ENCODE measurements at regions not wholly inside any gene's neighbourhood (a gene's known extent, or its start where the extent isn't known, plus 50 kb on each side); places are given as distances from the start of the nearest gene placed in this dataset.
A peak's percentile ranks its signal among the peaks of the same experiment; 100 is the strongest.
"Not testable (repeated sequence)": the region's sequence is repeated elsewhere in the genome, so short reads cannot be mapped to it uniquely, and the experiment has no call there.

DNA sequence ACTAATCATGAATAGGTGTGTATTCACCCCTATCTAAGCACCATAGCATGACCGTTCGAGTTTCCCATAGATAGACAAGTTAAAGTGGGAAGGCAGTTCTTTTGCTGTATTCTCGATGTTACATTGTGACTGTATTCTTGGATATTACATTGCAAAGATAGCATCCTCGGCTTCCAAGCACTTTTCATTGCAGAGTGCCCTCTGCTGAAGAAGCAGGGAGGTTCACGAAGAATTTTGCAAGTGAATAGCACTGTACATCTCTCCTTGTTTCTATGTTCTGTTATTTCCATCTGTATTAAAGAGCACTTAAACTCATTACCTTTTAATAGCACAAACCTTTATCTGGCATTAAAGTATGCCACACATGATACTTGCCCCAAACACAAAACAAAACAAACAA is 426.7 kb upstream of the ARX start:
- no peak for DNase-seq (ENCODE audit: low spot score)

DNA sequence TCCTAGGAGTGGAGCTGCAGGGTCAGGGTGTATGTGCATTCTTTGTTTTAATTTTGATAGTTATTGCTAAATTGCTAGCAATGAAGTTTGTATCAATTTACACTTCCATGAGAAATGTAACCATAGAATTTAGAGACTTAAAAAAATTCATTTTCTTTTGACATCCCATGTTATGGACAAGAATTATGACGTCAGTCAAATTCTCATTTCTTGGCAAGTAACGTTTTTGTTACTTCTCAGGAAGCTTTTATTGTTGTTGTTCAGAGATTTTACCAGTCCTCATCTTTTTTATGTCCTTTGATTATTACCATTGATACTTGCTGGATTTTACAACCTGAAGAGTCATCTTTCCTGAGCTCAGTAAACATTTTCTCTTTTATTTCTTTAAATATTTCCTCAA is 417.5 kb upstream of the ARX start:
- DNase-seq (ENCODE audit: low spot score): no peak

GRCh38 chrX:25432396-25432795 is 416.6 kb upstream of the ARX start:
- DNase-seq (ENCODE audit: low spot score): no peak

GRCh38 chrX:25427873-25428555 is 412.2 kb upstream of the ARX start:
- peak; percentile 11 for DNase-seq (ENCODE audit: low spot score)

GRCh38 chrX:25404163-25404562 is 388.4 kb upstream of the ARX start:
- not testable (repeated sequence) for DNase-seq (ENCODE audit: low spot score)

GRCh38 chrX:25389266-25389665 is 373.5 kb upstream of the ARX start:
- no peak for DNase-seq (ENCODE audit: low spot score)

GRCh38 chrX:25383196-25383595 is 367.4 kb upstream of the ARX start:
- no peak for DNase-seq (ENCODE audit: low spot score)

DNA sequence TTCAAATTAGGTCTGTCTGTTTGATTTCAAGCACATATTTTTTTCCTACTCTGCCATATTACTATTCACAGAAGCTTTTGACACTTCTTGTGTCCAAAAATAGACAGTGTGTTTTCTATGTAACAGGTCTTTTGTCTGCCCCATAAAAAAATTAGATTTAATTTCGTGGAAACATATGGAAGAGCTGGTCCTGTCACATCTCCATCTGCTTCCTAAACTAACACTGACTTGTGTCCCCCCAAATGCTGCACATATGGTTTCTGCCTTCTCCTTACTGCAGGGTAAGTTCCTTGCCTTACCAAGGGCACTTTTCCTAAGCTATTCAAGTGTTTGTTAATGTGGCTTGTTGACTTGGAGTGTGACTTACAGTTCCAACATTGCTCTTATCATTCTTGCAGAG is 340.7 kb upstream of the ARX start:
- no peak for DNase-seq (ENCODE audit: low spot score)

DNA sequence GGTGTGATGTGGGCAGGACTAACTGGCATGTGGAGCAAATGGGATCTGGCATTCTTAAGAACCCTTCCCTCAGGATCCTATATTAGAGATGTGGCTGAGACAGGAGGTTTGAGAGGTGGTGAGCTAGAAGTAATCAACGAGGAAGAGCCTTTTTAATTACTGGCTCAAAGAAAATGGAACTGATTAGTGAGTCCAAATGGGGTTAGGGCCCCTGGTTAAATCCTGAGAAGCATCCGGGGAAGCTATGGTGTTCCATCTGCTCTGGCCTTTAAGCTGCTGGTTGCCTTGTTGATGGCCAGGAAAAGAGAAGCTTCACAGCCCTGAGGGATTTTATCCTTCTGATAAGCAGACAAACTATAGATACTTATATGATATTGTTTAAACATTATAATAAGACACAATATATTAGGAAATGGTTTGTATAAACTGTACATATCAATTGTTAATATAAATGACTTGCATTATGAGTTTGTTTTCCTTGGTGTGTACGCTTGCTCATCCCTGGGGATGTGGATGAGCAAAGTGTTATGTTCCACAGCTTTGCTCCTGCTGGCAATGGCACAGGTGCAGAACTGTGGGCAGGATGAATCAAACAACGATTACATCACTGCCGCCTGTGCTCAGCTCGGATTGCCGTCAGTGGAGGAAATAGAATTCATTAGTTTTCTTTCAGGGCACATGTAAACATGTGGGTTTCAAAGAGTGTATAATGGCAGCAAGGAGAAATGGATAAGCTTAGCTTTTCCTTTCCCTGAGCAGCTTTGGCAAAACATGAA is 328.6 kb upstream of the ARX start:
- no peak for DNase-seq (ENCODE audit: low spot score)

DNA sequence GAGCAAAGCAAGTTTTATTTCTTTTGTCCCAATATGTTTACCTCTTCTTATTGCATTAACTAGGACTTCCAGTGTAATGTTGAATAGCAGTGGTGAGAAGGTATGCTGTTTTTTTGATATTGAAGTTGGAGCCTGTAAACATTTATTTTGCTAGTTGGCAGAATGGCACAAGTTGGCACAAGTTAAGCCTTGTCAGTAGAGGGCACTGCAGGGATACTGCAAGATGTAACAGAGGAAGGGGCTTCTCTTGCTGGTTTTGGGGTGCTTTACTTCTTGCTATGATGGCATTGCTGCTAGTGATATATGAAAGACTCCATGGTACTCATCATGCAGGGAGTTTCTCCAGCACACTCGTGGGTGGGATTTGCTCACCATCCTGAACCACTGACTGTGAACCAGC is 327.3 kb upstream of the ARX start:
- DNase-seq (ENCODE audit: low spot score): no peak

DNA sequence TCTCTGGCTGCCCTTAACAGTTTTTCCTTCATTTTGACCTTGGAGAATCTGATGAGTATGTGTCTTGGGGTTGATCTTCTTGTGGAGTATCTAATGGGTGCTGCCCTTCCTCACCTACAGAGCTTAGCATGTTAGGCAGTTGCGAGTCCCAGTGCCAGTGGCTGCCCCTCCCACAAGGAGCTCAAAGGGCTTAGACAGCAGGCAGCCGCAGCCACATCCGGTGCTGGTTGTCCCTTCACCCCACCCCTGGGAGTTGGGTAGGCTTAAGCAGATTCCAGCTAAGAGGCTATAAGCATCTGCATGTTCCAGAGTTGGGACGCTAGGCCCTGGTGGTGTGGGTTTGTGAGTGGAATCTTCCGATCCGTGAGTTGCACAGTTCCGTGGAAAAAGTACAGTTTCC is 322.1 kb upstream of the ARX start:
- no peak for DNase-seq (ENCODE audit: low spot score)

DNA sequence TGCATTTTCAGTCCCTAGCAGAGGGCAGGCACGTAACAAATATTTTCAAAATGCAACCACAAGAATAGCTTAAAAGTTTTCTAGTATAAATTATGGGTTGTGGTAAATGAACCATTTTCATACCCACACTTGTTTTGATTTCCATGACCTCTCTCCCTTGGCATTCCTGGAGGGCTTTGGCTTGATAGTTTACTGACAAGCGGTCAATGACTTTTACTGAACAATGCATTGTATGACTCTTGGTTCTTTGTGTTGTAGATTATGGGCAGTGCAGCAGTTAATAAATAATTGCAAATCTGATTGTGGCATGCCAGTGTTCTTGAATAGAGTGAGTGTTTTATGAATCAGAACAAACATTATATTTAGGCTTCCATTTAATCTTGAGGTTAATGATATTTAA is 285.2 kb upstream of the ARX start:
- no peak for DNase-seq (ENCODE audit: low spot score)

DNA sequence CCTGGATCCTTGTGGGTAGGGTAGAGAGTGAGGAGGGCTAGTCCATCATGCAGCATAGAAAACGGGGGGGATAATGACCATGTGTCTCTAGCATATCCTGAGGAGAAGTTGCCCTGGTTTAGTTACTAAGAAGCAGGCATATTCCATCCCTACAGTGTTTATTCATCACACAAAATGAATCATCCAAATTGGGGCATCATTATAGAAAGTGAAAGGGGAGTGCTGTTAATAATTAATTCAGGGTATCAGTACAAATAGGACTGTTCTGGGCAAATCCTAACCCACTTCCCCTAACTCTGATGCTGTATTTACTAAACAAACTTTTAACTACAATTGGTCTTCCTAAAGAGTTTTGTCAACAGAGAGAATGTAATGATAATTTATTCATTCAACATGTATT is 281.1 kb upstream of the ARX start:
- DNase-seq (ENCODE audit: low spot score): no peak

DNA sequence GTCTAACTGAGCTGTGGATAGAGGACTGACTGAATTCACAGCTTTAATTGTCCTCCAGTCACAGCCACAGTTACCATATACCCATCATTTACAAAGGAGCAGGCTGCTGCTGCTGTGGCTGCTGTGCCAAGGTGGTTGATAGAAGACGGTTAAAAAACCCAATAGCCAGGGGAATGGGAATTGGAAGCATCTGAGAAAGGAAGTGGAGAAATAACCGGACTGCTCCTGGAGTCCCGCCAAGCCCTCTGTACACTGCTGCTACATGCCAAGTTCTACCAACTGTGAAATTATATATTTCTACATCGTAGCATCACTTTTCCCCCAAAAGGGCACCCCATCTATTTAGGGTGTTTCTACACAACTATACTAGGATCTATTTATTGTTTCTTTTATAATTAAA is 279.7 kb upstream of the ARX start:
- DNase-seq (ENCODE audit: low spot score): no peak

DNA sequence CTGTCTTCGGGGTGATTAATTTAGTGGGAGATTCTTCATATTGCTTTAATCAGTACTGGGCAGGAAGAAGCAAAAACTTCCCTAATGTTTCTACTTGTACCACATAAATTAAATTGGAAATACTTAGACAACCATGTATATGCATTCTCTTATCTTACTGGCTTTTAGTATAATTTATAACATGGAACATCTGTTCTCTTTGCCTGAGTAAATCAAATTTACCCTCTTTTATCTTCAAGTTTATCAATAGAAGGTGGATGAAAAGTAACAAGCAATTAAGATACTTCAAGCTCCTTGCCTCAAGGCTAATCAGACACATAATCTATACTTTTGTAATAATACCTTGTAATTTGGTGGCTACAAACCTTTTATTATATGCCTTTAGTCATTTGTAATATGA is 274.4 kb upstream of the ARX start:
- no peak for DNase-seq (ENCODE audit: low spot score)

DNA sequence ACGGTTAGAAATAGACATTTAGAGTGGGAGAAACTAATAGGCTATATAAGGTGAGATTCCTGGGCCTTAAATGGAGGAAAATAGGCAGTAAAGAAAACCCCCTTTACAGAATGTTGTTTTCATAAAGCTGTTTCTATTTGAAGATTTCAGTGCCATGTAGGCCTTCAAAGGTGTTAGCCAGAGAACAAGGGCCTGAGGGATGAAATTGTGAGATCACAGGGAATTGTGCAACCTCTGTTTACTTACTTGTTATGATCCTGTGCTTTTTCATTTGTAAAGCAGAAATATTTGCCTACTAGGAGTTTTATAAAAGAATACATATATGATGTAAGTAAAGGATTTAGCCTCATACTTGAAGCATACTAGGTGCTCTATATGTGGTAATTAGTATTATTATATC is 272.9 kb upstream of the ARX start:
- DNase-seq (ENCODE audit: low spot score): no peak

- no peak for DNase-seq (ENCODE audit: low spot score)
Observed at GRCh38 chrX:25287521-25287920, 271.8 kb upstream of the ARX start.

DNA sequence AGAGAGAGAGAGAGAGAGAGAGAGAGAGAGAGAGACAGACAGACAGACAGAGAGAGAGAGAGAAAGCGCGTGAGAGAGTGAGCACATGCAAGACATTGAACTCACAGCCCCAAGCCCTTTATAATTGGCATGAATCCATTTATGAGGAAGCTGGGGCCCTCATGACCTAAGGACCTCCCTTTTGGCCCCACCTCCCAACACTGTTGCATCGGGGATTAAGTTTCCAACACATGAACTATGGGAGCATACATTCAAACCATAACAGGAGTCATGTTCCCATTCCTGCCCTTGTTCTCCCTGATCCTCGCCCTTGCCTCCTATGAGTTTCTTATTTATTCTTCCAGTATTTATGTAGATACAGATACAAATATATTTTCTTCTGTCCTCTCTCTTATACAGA is 269.8 kb upstream of the ARX start:
- DNase-seq (ENCODE audit: low spot score): no peak

DNA sequence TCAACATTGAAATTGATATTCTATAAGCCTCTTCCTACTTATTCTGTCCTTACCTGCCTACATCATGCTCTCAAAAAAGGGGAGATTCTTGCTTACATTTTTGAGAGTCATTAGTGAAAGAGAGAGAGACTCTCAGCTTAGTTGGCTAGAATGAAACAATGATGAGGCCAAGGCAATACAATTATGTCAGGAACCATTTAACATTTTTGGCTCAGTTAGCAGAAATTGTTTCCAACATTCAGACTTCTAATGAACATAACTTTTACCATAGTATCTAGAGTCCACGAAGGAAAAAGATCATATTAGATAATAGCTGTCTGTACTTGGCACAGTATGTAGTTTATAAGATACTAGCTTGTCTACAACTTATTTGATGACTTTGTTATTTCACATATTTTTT is 263.7 kb upstream of the ARX start:
- no peak for DNase-seq (ENCODE audit: low spot score)

- DNase-seq (ENCODE audit: low spot score): no peak
Observed at GRCh38 chrX:25278341-25278740, 262.6 kb upstream of the ARX start.

DNA sequence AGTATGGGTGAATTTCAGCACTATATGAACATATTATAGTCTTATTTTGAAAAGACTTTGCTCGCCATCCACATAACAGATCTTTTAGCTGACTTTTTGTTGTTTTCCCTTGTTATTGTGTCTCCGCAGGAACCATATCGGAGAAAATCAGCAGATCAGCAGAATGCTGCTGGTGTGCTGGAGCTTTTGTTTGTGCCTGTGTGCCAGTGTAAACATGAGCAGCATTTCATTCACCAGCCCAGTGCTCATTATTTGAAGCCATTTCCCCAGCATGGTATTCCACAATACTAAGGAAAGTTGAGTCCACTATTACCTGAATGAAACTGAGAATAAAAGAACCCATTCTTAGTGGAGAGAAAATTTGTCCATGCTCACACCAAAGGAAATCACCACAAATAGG is 261.8 kb upstream of the ARX start:
- DNase-seq (ENCODE audit: low spot score): no peak

GRCh38 chrX:25275159-25275558 is 259.4 kb upstream of the ARX start:
- DNase-seq (ENCODE audit: low spot score): no peak

DNA sequence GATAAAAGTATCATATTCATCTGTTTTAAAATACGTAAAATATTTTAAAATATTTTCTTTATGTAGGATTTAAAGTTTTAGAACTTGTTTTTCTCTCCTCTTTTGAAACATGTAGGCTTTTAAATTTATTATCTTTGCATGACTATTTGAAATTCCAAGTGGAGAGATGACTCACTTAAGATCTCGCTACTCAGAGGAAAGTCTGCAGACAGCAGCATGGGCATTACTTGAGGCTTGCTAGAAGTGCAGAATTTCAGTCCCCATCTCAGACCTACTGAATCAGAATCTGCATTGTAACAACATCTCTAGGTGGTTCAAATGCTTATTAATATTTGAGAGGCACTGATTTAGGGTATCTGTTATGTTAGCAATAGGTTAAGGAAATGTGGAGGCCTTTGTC is 225.7 kb upstream of the ARX start:
- DNase-seq (ENCODE audit: low spot score): no peak

GRCh38 chrX:25226151-25226550 is 210.4 kb upstream of the ARX start:
- DNase-seq (ENCODE audit: low spot score): no peak
